ENCODE measurements at regions not wholly inside any gene's neighbourhood (a gene's known extent, or its start where the extent isn't known, plus 50 kb on each side); places are given as distances from the start of the nearest gene placed in this dataset.

- Histone ChIP-seq H3K9me3 (ENCODE audit: low read depth) (no peaks in the 10 kb centered on the region), H3K27ac (no peak overlapping the region), H3K36me3 (replicated peaks; ENCODE audit: insufficient read depth, low read depth) (no peaks in the 10 kb centered on the region), H2AFZ (no peak overlapping the region), H4K20me1 (ENCODE audit: insufficient read depth, poor library complexity, severe bottlenecking) (no peaks in the 10 kb centered on the region), H3K27me3 (no peaks in the 10 kb centered on the region), H3K79me2 (no peaks in the 10 kb centered on the region), H3K4me2 (no peak overlapping the region), H3K4me1 (ENCODE audit: insufficient read depth) (peaks cover 7% of the 10 kb centered on the region), H3K9me2 (replicated peaks; ENCODE audit: insufficient read depth) (no peaks in the 10 kb centered on the region), H3K4me3 (no peak overlapping the region)
- no peak for DNase-seq (ENCODE audit: low spot score)
- TF ChIP-seq CTCF (IDR thresholded peaks at IDR 0.05; ENCODE audit: poor library complexity) (no peak), EZH2 (IDR thresholded peaks at IDR 0.05; ENCODE audit: borderline replicate concordance) (no peak), EZH2phosphoT487 (IDR thresholded peaks at IDR 0.05; ENCODE audit: low read depth, severe bottlenecking, unreplicated experiment) (no peak)
- 94% methylated on average over 3 of the region's 3 CpGs for WGBS (ENCODE audit: low lambda C conversion rate, missing lambda C conversion rate)
These were observed 76.2 kb downstream of the FAM76B start for GRCh38 chr11:95713428-95713827.

GRCh38 chr11:95711945-95712221 lies 77.7 kb downstream of the FAM76B start:
- no peaks in the 10 kb centered on the region for H3K79me2 ChIP-seq
- no peak overlapping the region for H2AFZ ChIP-seq
- TF ChIP-seq EZH2 (IDR thresholded peaks at IDR 0.05; ENCODE audit: borderline replicate concordance) (no peak), CTCF (IDR thresholded peaks at IDR 0.05; ENCODE audit: poor library complexity) (no peak), EZH2phosphoT487 (IDR thresholded peaks at IDR 0.05; ENCODE audit: low read depth, severe bottlenecking, unreplicated experiment) (no peak)
- H3K9me3 ChIP-seq (ENCODE audit: low read depth): no peaks in the 10 kb centered on the region
- H3K27ac ChIP-seq: no peak overlapping the region
- WGBS (ENCODE audit: low lambda C conversion rate, missing lambda C conversion rate): 96% methylated on average over 3 of the region's 3 CpGs
- H3K36me3 ChIP-seq (replicated peaks; ENCODE audit: insufficient read depth, low read depth): no peaks in the 10 kb centered on the region
- H3K9me2 ChIP-seq (replicated peaks; ENCODE audit: insufficient read depth): no peaks in the 10 kb centered on the region
- no peak overlapping the region for H3K4me2 ChIP-seq
- H3K27me3 ChIP-seq: no peaks in the 10 kb centered on the region
- no peak for DNase-seq (ENCODE audit: low spot score)
- H3K4me1 ChIP-seq (ENCODE audit: insufficient read depth): peaks cover 7% of the 10 kb centered on the region
- H3K4me3 ChIP-seq: no peak overlapping the region
- no peaks in the 10 kb centered on the region for H4K20me1 ChIP-seq (ENCODE audit: insufficient read depth, poor library complexity, severe bottlenecking)

- H3K4me2 ChIP-seq: no peak overlapping the region
- no peaks in the 10 kb centered on the region for H3K36me3 ChIP-seq (replicated peaks; ENCODE audit: insufficient read depth, low read depth)
- H3K27ac ChIP-seq: no peak overlapping the region
- peaks cover 7% of the 10 kb centered on the region for H3K4me1 ChIP-seq (ENCODE audit: insufficient read depth)
- H3K9me2 ChIP-seq (replicated peaks; ENCODE audit: insufficient read depth): no peaks in the 10 kb centered on the region
- no peak overlapping the region for H3K4me3 ChIP-seq
- no peaks in the 10 kb centered on the region for H3K27me3 ChIP-seq
- H4K20me1 ChIP-seq (ENCODE audit: insufficient read depth, poor library complexity, severe bottlenecking): no peaks in the 10 kb centered on the region
- 65% methylated on average over 7 of the region's 7 CpGs for WGBS (ENCODE audit: low lambda C conversion rate, missing lambda C conversion rate)
- TF ChIP-seq EZH2phosphoT487 (IDR thresholded peaks at IDR 0.05; ENCODE audit: low read depth, severe bottlenecking, unreplicated experiment) (no peak), CTCF (IDR thresholded peaks at IDR 0.05; ENCODE audit: poor library complexity) (no peak), EZH2 (IDR thresholded peaks at IDR 0.05; ENCODE audit: borderline replicate concordance) (no peak)
- H3K79me2 ChIP-seq: no peaks in the 10 kb centered on the region
- no peak overlapping the region for H2AFZ ChIP-seq
- no peak for DNase-seq (ENCODE audit: low spot score)
- no peaks in the 10 kb centered on the region for H3K9me3 ChIP-seq (ENCODE audit: low read depth)
These were observed 78.2 kb downstream of the FAM76B start for GRCh38 chr11:95711162-95711944.
